Middle frontal gyrus (tissue), 1 donor: ENCODE measurements at regions not wholly inside any gene's neighbourhood (a gene's known extent, or its start where the extent isn't known, plus 50 kb on each side); places are given as distances from the start of the nearest gene placed in this dataset.

Experiments used
- DNase-seq: peaks from one replicate; pipeline ENCODE4 v3.0.0-alpha.2; 2015; ENCODE audit warnings: low spot score; ENCODE audit errors: extremely low spot score

- DNase-seq: no peak
Observed at GRCh38 chr14:22164616-22165015, 424.4 kb downstream of the DAD1 start.

GRCh38 chr14:22163051-22163450 is 426.0 kb downstream of the DAD1 start:
- no peak for DNase-seq

GRCh38 chr14:22159957-22160356 is 429.1 kb downstream of the DAD1 start:
- DNase-seq: no peak

GRCh38 chr14:22159099-22159498 is 429.9 kb downstream of the DAD1 start:
- no peak for DNase-seq

- no peak for DNase-seq
Observed at GRCh38 chr14:22158560-22158959, 430.5 kb downstream of the DAD1 start.

GRCh38 chr14:22155571-22155970 is 433.5 kb downstream of the DAD1 start:
- DNase-seq: no peak

- DNase-seq: no peak
Observed at GRCh38 chr14:22152903-22153302, 436.1 kb downstream of the DAD1 start.

- no peak for DNase-seq
Observed at GRCh38 chr14:22152161-22152870, 436.7 kb downstream of the DAD1 start.

GRCh38 chr14:22151121-22151520 is 437.9 kb downstream of the DAD1 start:
- DNase-seq: no peak

GRCh38 chr14:22149058-22149457 is 440.0 kb downstream of the DAD1 start:
- no peak for DNase-seq

- DNase-seq: no peak
Observed at GRCh38 chr14:22147716-22148115, 441.3 kb downstream of the DAD1 start.

GRCh38 chr14:22143363-22143762 is 445.7 kb downstream of the DAD1 start:
- DNase-seq: no peak

GRCh38 chr14:22140633-22141032 is 448.4 kb downstream of the DAD1 start:
- no peak for DNase-seq

- DNase-seq: no peak
Observed at GRCh38 chr14:22131749-22132476, 457.1 kb downstream of the DAD1 start.

GRCh38 chr14:22124073-22124613 is 450.5 kb upstream of the OR4E1 start:
- DNase-seq: no peak

- DNase-seq: no peak
Observed at GRCh38 chr14:22122829-22123560, 449.4 kb upstream of the OR4E1 start.

GRCh38 chr14:22122227-22122818 is 448.7 kb upstream of the OR4E1 start:
- DNase-seq: no peak

- DNase-seq: no peak
Observed at GRCh38 chr14:22118899-22119477, 445.4 kb upstream of the OR4E1 start.

GRCh38 chr14:22113401-22113800 is 439.8 kb upstream of the OR4E1 start:
- no peak for DNase-seq

GRCh38 chr14:22112004-22112403 is 438.4 kb upstream of the OR4E1 start:
- DNase-seq: no peak

- DNase-seq: no peak
Observed at GRCh38 chr14:22107753-22108152, 434.1 kb upstream of the OR4E1 start.
